Endothelial cell of umbilical vein (primary cell): ENCODE measurements at regions not wholly inside any gene's neighbourhood (a gene's known extent, or its start where the extent isn't known, plus 50 kb on each side); places are given as distances from the start of the nearest gene placed in this dataset.

Experiments
- BruUV-seq: library from RNA; stranded (reverse); fragments of 400-500 nt; replicated peaks from 2 replicates; lab custom pipeline; 2021; lab: Mats Ljungman, UMichigan
- CTCF ChIA-PET: fragments of 300-600, 350-600 bp; sonication (Branson Sonifier 250); formaldehyde crosslinking; loops from one replicate; lab custom pipeline; 2021; ENCODE audit warnings: antibody characterized with exemption, inconsistent platforms; lab: Charles Lee
- POLR2A ChIA-PET: fragments of 300-600, 350-600 bp; sonication (Branson Sonifier 250); formaldehyde crosslinking; loops from one replicate; lab custom pipeline; 2021; ENCODE audit warnings: antibody characterized with exemption, inconsistent platforms; lab: Charles Lee
- DNase-seq: peaks from one replicate; pipeline ENCODE4 v3.0.0-alpha.2; 2011; ENCODE audit warnings: low read depth, low spot score
- FAIRE-seq: peaks from 2 replicates; lab custom pipeline; 2011; peaks lifted over from hg19 to GRCh38; lab: Jason Lieb, UNC
- H2AFZ ChIP-seq: 2 replicates; pipeline ENCODE4 v1.6.0; 2012; ENCODE audit warnings: low read depth, low read length, control low read depth, inconsistent platforms
- H3K27ac ChIP-seq: 2 replicates; pipeline ENCODE4 v1.5.1; 2011; ENCODE audit warnings: low read depth, mild to moderate bottlenecking, control low read depth, low read length, moderate library complexity; ENCODE audit not compliant: insufficient read depth
- H3K27me3 ChIP-seq, 2 experiments: 2 replicates each; pipeline versions ENCODE4 v1.6.0 to v1.6.1; 2011; ENCODE audit warnings: low read length in 2 of 2, mixed read lengths in 1 of 2; ENCODE audit not compliant: control insufficient read depth in 2 of 2, insufficient read depth in 2 of 2
- H3K36me3 ChIP-seq, 2 experiments: 2 replicates in 1 of 2; 3 replicates in 1 of 2; pipeline ENCODE4 v1.5.1; 2011; ENCODE audit warnings: low read length in 2 of 2, mild to moderate bottlenecking in 1 of 2, moderate library complexity in 1 of 2; ENCODE audit not compliant: control insufficient read depth in 2 of 2, insufficient read depth in 2 of 2; ENCODE audit errors: extremely low read depth in 1 of 2
- H3K4me1 ChIP-seq: 3 replicates; pipeline ENCODE4 v1.5.1; 2011; ENCODE audit warnings: mild to moderate bottlenecking, low read length; ENCODE audit not compliant: control insufficient read depth, insufficient read depth; ENCODE audit errors: extremely low read depth
- H3K4me2 ChIP-seq: 2 replicates; pipeline ENCODE4 v1.6.1; 2011; ENCODE audit warnings: low read length, control low read depth, mixed read lengths; ENCODE audit not compliant: insufficient read depth
- H3K4me3 ChIP-seq, 3 experiments: fragments of 200-600 bp in 1 of 3; sonication (generic), shearing (Covaris generic) in 1 of 3; replicated peaks in 1 of 3; 2 replicates each; pipeline ENCODE4 v1.5.1; 2011 to 2016; ENCODE audit warnings: control low read depth in 3 of 3, low read length in 3 of 3, mild to moderate bottlenecking in 2 of 3, inconsistent platforms in 1 of 3, low read depth in 1 of 3, moderate library complexity in 1 of 3; ENCODE audit not compliant: insufficient read depth in 1 of 3
- H3K79me2 ChIP-seq: 2 replicates; pipeline ENCODE4 v1.6.0; 2012; ENCODE audit warnings: low read length, inconsistent platforms; ENCODE audit not compliant: control insufficient read depth, insufficient read depth
- H3K9ac ChIP-seq: replicated peaks from 2 replicates; pipeline ENCODE3; 2011; ENCODE audit warnings: low read length, control low read depth; ENCODE audit not compliant: insufficient read depth; ENCODE audit errors: extremely low read depth
- H3K9me1 ChIP-seq: replicated peaks from 3 replicates; pipeline ENCODE4 v1.6.0; 2011; ENCODE audit warnings: mild to moderate bottlenecking, low read length; ENCODE audit not compliant: control insufficient read depth, insufficient read depth; ENCODE audit errors: extremely low read depth
- H3K9me3 ChIP-seq: replicated peaks from 2 replicates; pipeline ENCODE4 v1.5.1; 2012; ENCODE audit warnings: low read length, inconsistent platforms; ENCODE audit not compliant: control insufficient read depth, insufficient read depth
- H4K20me1 ChIP-seq: replicated peaks from 2 replicates; pipeline ENCODE3; 2011; ENCODE audit warnings: mild to moderate bottlenecking, low read length; ENCODE audit not compliant: control insufficient read depth, insufficient read depth; ENCODE audit errors: extremely low read depth
- EZH2 ChIP-seq: IDR thresholded peaks from 2 replicates; pipeline ENCODE4 v1.6.1; 2012; ENCODE audit warnings: borderline replicate concordance, low read depth, mild to moderate bottlenecking, moderate library complexity, low read length, inconsistent platforms; ENCODE audit not compliant: severe bottlenecking
- FOS ChIP-seq: IDR thresholded peaks from 2 replicates; pipeline ENCODE4 v1.6.1; 2011; ENCODE audit warnings: mild to moderate bottlenecking, low read length, moderate library complexity, borderline replicate concordance; ENCODE audit not compliant: insufficient read depth
- GATA2 ChIP-seq: IDR thresholded peaks from 2 replicates; pipeline ENCODE4 v1.7.0; 2011; ENCODE audit warnings: low read depth, mild to moderate bottlenecking, moderate library complexity, mixed read lengths, low read length; ENCODE audit not compliant: insufficient read length, insufficient read depth
- JUN ChIP-seq: IDR thresholded peaks from 2 replicates; pipeline ENCODE4 v1.6.1; 2011; ENCODE audit warnings: borderline replicate concordance, low read depth; ENCODE audit not compliant: insufficient read length, insufficient read depth
- MYC ChIP-seq: IDR thresholded peaks from one replicate; pipeline ENCODE4 v1.6.1; 2011; ENCODE audit warnings: mild to moderate bottlenecking, low read depth, low read length
- POLR2A ChIP-seq: IDR thresholded peaks from 2 replicates; pipeline ENCODE4 v1.6.1; 2012; ENCODE audit warnings: low read depth, mild to moderate bottlenecking, control low read depth, low read length
- POLR2AphosphoS5 ChIP-seq: IDR thresholded peaks from 2 replicates; pipeline ENCODE4 v1.6.1; 2012; ENCODE audit warnings: low read depth, mild to moderate bottlenecking, control low read depth, low read length, moderate library complexity; ENCODE audit not compliant: insufficient read depth
- dilution Hi-C: fragments of 300-500 bp; cut with MboI; formaldehyde crosslinking; loops from one replicate; pipeline ENCODE4 v1.15.0; 2019; ENCODE audit warnings: low sequenced_read_pairs; ENCODE audit not compliant: extremely low pct_ligation_motif_present
- intact Hi-C: fragments of 100-400 bp; cut with micrococcal nuclease; formaldehyde crosslinking; loops from one replicate; pipeline ENCODE4 v1.10.0; 2022
- TF ChIP-seq, protein P1 (sequence below), 2 donors: IDR thresholded peaks; 1 replicate in 1 of 2; 2 replicates in 1 of 2; pipeline ENCODE4 v1.5.1; 2011; ENCODE audit warnings: low read length in 2 of 2, mild to moderate bottlenecking in 2 of 2, moderate library complexity in 2 of 2, control low read depth in 1 of 2, inconsistent platforms in 1 of 2, low read depth in 1 of 2; ENCODE audit not compliant: insufficient read depth in 1 of 2; ENCODE audit errors: extremely low read depth in 1 of 2
- TF ChIP-seq, protein P2 (sequence below): IDR thresholded peaks from 2 replicates; pipeline ENCODE4 v1.6.1; 2011; ENCODE audit not compliant: insufficient read depth, insufficient read length

DNA sequence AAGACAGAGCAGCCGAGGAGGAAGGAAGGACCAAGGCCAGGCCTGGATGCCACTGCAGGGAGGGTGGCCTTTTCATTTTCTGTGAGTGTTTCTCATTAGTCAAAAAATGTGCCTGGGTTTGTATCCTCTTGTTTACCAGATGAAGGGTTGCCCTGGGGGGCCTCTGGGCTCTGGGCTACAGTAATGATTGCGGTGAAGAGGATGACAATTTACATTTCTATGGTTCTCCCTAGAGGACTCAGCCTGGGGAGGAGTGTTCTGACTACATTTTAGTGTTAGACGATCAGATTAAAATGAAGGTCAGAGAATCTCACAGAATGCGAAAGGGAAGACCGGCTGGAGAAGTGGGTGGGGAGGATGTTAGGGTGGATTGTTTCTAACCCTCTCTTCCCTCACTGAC is 108.0 kb upstream of the KMT2C start:
- DNase-seq (no peak), FAIRE-seq (no peak)
- Histone ChIP-seq H3K4me2 (no peak overlapping the region), H3K9me3 (no peaks in the 10 kb centered on the region), H3K36me3 (no peaks in the 10 kb centered on the region), H3K9ac (no peak overlapping the region), H4K20me1 (no peaks in the 10 kb centered on the region), H2AFZ (no peak overlapping the region), H3K79me2 (no peaks in the 10 kb centered on the region), H3K27ac (no peak overlapping the region), H3K9me1 (no peaks in the 10 kb centered on the region), H3K4me3 (no peak overlapping the region), H3K27me3 (no peaks in the 10 kb centered on the region), H3K4me1 (no peaks in the 10 kb centered on the region)
- TF ChIP-seq GATA2, result no peak
- TF ChIP-seq, protein P1, sequence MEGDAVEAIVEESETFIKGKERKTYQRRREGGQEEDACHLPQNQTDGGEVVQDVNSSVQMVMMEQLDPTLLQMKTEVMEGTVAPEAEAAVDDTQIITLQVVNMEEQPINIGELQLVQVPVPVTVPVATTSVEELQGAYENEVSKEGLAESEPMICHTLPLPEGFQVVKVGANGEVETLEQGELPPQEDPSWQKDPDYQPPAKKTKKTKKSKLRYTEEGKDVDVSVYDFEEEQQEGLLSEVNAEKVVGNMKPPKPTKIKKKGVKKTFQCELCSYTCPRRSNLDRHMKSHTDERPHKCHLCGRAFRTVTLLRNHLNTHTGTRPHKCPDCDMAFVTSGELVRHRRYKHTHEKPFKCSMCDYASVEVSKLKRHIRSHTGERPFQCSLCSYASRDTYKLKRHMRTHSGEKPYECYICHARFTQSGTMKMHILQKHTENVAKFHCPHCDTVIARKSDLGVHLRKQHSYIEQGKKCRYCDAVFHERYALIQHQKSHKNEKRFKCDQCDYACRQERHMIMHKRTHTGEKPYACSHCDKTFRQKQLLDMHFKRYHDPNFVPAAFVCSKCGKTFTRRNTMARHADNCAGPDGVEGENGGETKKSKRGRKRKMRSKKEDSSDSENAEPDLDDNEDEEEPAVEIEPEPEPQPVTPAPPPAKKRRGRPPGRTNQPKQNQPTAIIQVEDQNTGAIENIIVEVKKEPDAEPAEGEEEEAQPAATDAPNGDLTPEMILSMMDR (IDR thresholded peaks at IDR 0.05; ENCODE audit: extremely low read depth in 1 of 2, insufficient read depth in 1 of 2, low read depth in 1 of 2, low read length in 2 of 2), result no peak
- no peak for TF ChIP-seq EZH2
- no peak for TF ChIP-seq POLR2A
- no peak for TF ChIP-seq JUN
- TF ChIP-seq POLR2AphosphoS5, result no peak
- TF ChIP-seq, protein P2, sequence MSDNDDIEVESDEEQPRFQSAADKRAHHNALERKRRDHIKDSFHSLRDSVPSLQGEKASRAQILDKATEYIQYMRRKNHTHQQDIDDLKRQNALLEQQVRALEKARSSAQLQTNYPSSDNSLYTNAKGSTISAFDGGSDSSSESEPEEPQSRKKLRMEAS, result no peak
- no peak for TF ChIP-seq FOS
- TF ChIP-seq MYC, result no peak
- dilution Hi-C loops, result no loop called here
- intact Hi-C loops, result no loop called here
- POLR2A ChIA-PET, result no interaction called here
- CTCF ChIA-PET, result no interaction called here
- BruUV-seq, result no TSS peak
